Ascending aorta (tissue), 2 donors: ENCODE measurements at regions not wholly inside any gene's neighbourhood (a gene's known extent, or its start where the extent isn't known, plus 50 kb on each side); places are given as distances from the start of the nearest gene placed in this dataset.
A peak's percentile ranks its signal among the peaks of the same experiment; 100 is the strongest.

Experiments
- DNase-seq, 2 donors: peaks; one replicate each; pipeline ENCODE4 v3.0.0-alpha.2; 2019; ENCODE audit warnings: low spot score in 2 of 2
- H3K27ac ChIP-seq, 2 donors: fragments of 200-600 bp; sonication (generic); one replicate each; pipeline ENCODE4 v1.5.1; 2016 to 2017; ENCODE audit warnings: mild to moderate bottlenecking in 1 of 2
- H3K27me3 ChIP-seq: fragments of 200-600 bp; sonication (generic); one replicate; pipeline ENCODE4 v1.5.1; 2017
- H3K36me3 ChIP-seq, 2 donors: fragments of 200-600 bp; sonication (generic); one replicate each; pipeline ENCODE4 v1.5.1; 2016
- H3K4me1 ChIP-seq, 2 donors: fragments of 200-600 bp; sonication (generic); one replicate each; pipeline ENCODE4 v1.5.1; 2016 to 2017; ENCODE audit warnings: mild to moderate bottlenecking in 1 of 2
- H3K4me3 ChIP-seq, 2 donors: fragments of 200-600 bp; sonication (generic); one replicate each; pipeline ENCODE4 v1.5.1; 2016 to 2017; ENCODE audit warnings: mild to moderate bottlenecking in 1 of 2
- H3K9me3 ChIP-seq, 2 donors: fragments of 200-600 bp; sonication (generic); one replicate each; pipeline ENCODE4 v1.5.1; 2016
- CTCF ChIP-seq, 3 experiments: fragments of 200-600 bp in 2 of 3; fragments of 450-650 bp in 1 of 3; sonication (generic) in 2 of 3; IDR thresholded peaks; one replicate each; pipeline ENCODE4 v1.5.1; 2016 to 2019; ENCODE audit warnings: antibody characterized with exemption in 3 of 3, mild to moderate bottlenecking in 1 of 3, moderate library complexity in 1 of 3
- intact Hi-C: fragments of 100-400 bp; cut with DNase I; formaldehyde crosslinking; loops from one replicate; pipeline ENCODE4 v1.15.1; 2023

- Histone ChIP-seq H3K4me3 (no peak overlapping the region), H3K9me3 (no peaks in the 10 kb centered on the region), H3K27ac (no peak overlapping the region), H3K4me1 (peaks cover 7% of the 10 kb centered on the region in 2 donors), H3K36me3 (no peaks in the 10 kb centered on the region), H3K27me3 (no peaks in the 10 kb centered on the region)
- TF ChIP-seq CTCF (IDR thresholded peaks at IDR 0.05): no peak
- intact Hi-C loops: no loop called here
- no peak for DNase-seq
Observed at GRCh38 chr10:78207216-78207615, 173.6 kb downstream of the RPS24 start.

GRCh38 chr10:78207776-78208175 is 174.1 kb downstream of the RPS24 start:
- H3K4me1 ChIP-seq: peaks cover 7% of the 10 kb centered on the region in 2 donors
- no peaks in the 10 kb centered on the region for H3K9me3 ChIP-seq
- H3K27me3 ChIP-seq: no peaks in the 10 kb centered on the region
- TF ChIP-seq CTCF (IDR thresholded peaks at IDR 0.05): no peak
- no peak for DNase-seq
- no peak overlapping the region for H3K27ac ChIP-seq
- H3K36me3 ChIP-seq: no peaks in the 10 kb centered on the region
- no peak overlapping the region for H3K4me3 ChIP-seq
- intact Hi-C loops: no loop called here

- DNase-seq: no peak
- no peaks in the 10 kb centered on the region for H3K9me3 ChIP-seq
- no peaks in the 10 kb centered on the region for H3K27me3 ChIP-seq
- TF ChIP-seq CTCF (IDR thresholded peaks at IDR 0.05): no peak
- no peaks in the 10 kb centered on the region for H3K36me3 ChIP-seq
- no peak overlapping the region for H3K4me3 ChIP-seq
- peaks cover 0 to under 1% of the 10 kb centered on the region in 2 donors for H3K4me1 ChIP-seq
- intact Hi-C loops: loop anchor here (2.0 to 10.0 kb wide), 3 partner anchors 447 to 985 kb away; no protein-coding TSS in a partner anchor
- no peak overlapping the region for H3K27ac ChIP-seq
Observed at GRCh38 chr10:78209970-78210369, 176.3 kb downstream of the RPS24 start.

GRCh38 chr10:78210548-78210947 is 176.9 kb downstream of the RPS24 start:
- Histone ChIP-seq H3K4me3 (no peak overlapping the region), H3K27me3 (no peaks in the 10 kb centered on the region), H3K27ac (no peak overlapping the region), H3K36me3 (no peaks in the 10 kb centered on the region), H3K4me1 (peaks cover 0 to 6% of the 10 kb centered on the region in 2 donors), H3K9me3 (no peaks in the 10 kb centered on the region)
- no peak for TF ChIP-seq CTCF (IDR thresholded peaks at IDR 0.05)
- intact Hi-C loops: loop anchor here (2.0 to 10.0 kb wide), 3 partner anchors 447 to 984 kb away; no protein-coding TSS in a partner anchor
- DNase-seq: no peak

- DNase-seq: no peak
- H3K27ac ChIP-seq: no peak overlapping the region
- intact Hi-C loops: loop anchor here (2.0 to 10.0 kb wide), 3 partner anchors 446 to 984 kb away; no protein-coding TSS in a partner anchor
- no peaks in the 10 kb centered on the region for H3K27me3 ChIP-seq
- peaks cover 2 to 9% of the 10 kb centered on the region in 2 donors for H3K4me1 ChIP-seq
- no peaks in the 10 kb centered on the region for H3K36me3 ChIP-seq
- no peaks in the 10 kb centered on the region for H3K9me3 ChIP-seq
- no peak overlapping the region for H3K4me3 ChIP-seq
- TF ChIP-seq CTCF (IDR thresholded peaks at IDR 0.05): no peak
Observed at GRCh38 chr10:78210976-78211375, 177.3 kb downstream of the RPS24 start.

- intact Hi-C loops: loop anchor here (2.0 to 10.0 kb wide), 3 partner anchors 446 to 983 kb away; no protein-coding TSS in a partner anchor
- peak; percentile 42 to 72 (median 45) for TF ChIP-seq CTCF (IDR thresholded peaks at IDR 0.05)
- Histone ChIP-seq H3K4me3 (no peak overlapping the region), H3K36me3 (no peaks in the 10 kb centered on the region), H3K4me1 (peaks cover 4 to 13% of the 10 kb centered on the region in 2 donors), H3K27me3 (no peaks in the 10 kb centered on the region), H3K27ac (no peak overlapping the region), H3K9me3 (no peaks in the 10 kb centered on the region)
- no peak for DNase-seq
Observed at GRCh38 chr10:78211561-78212051, 177.9 kb downstream of the RPS24 start.
